Mesothelial cell of epicardium (in vitro differentiated cells): ENCODE measurements at regions not wholly inside any gene's neighbourhood (a gene's known extent, or its start where the extent isn't known, plus 50 kb on each side); places are given as distances from the start of the nearest gene placed in this dataset.

Experiments
- DNase-seq, 2 experiments: peaks; one replicate each; pipeline ENCODE4 v3.0.0; 2021; ENCODE audit warnings: low spot score in 2 of 2; ENCODE audit not compliant: unreplicated experiment in 2 of 2
- H3K27ac Mint-ChIP-seq: 2 replicates; pipeline ENCODE4 v1.8.0; 2021; ENCODE audit warnings: mixed read lengths
- H3K27me3 Mint-ChIP-seq: 2 replicates; pipeline ENCODE4 v1.8.0; 2021; ENCODE audit warnings: low read depth, mixed read lengths
- H3K36me3 Mint-ChIP-seq: 2 replicates; pipeline ENCODE4 v1.8.0; 2021; ENCODE audit warnings: mixed read lengths
- H3K4me1 Mint-ChIP-seq: 2 replicates; pipeline ENCODE4 v1.8.0; 2021; ENCODE audit warnings: mixed read lengths
- H3K4me3 Mint-ChIP-seq: 2 replicates; pipeline ENCODE4 v1.8.0; 2021; ENCODE audit warnings: mild to moderate bottlenecking, moderate library complexity, mixed read lengths
- H3K9me3 Mint-ChIP-seq: 2 replicates; pipeline ENCODE4 v1.8.0; 2021; ENCODE audit warnings: mixed read lengths
- TF ChIP-seq, protein P1 (sequence below): fragments of 200-600 bp; sonication (generic); IDR thresholded peaks from one replicate; pipeline ENCODE4 v1.5.0; 2021; ENCODE audit warnings: antibody characterized with exemption; ENCODE audit not compliant: unreplicated experiment

DNA sequence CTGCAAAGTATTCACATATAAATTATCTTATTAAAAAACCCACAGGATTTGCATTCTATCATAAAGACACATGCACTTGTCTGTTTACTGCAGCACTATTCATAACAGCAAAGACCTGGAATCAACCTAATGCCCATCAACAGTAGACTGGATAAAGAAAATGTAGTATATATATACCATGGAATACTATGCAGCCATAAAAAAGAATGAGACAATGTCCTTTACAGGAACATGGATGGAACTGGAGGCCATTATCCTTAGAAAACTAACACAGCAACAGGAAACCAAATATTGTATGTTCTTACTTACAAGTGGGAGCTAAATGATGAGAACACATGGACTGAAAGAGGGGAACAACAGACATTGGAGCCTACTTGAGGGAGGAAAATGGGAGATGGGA lies 97.0 kb downstream of the FAM217A start:
- H3K36me3 Mint-ChIP-seq, result peaks cover 13% of the 10 kb centered on the region
- H3K4me1 Mint-ChIP-seq, result peaks cover 12% of the 10 kb centered on the region
- no peaks in the 10 kb centered on the region for H3K27me3 Mint-ChIP-seq
- no peak overlapping the region for H3K27ac Mint-ChIP-seq
- H3K9me3 Mint-ChIP-seq, result peaks cover 4% of the 10 kb centered on the region
- TF ChIP-seq, protein P1, sequence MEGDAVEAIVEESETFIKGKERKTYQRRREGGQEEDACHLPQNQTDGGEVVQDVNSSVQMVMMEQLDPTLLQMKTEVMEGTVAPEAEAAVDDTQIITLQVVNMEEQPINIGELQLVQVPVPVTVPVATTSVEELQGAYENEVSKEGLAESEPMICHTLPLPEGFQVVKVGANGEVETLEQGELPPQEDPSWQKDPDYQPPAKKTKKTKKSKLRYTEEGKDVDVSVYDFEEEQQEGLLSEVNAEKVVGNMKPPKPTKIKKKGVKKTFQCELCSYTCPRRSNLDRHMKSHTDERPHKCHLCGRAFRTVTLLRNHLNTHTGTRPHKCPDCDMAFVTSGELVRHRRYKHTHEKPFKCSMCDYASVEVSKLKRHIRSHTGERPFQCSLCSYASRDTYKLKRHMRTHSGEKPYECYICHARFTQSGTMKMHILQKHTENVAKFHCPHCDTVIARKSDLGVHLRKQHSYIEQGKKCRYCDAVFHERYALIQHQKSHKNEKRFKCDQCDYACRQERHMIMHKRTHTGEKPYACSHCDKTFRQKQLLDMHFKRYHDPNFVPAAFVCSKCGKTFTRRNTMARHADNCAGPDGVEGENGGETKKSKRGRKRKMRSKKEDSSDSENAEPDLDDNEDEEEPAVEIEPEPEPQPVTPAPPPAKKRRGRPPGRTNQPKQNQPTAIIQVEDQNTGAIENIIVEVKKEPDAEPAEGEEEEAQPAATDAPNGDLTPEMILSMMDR, result no peak
- no peak for DNase-seq
- no peak overlapping the region for H3K4me3 Mint-ChIP-seq

DNA sequence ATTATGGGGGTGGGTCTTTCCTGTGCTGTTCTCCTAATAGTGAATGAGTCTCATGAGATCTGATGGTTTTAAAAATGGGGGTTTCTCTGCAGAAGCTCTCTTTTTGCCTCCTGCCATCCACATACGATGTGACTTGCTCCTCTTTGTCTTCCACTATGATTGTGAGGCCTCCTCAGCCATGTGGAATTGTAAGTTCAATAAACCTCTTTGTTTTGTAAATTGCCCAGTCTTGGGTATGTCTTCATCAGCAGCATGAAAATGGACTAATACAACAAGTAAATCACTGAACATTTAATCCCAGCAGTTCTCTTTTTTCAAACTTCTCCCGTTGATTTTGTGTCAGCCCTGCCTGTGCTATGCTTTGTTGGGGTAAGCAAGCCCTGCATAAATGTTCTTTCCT lies 95.2 kb downstream of the FAM217A start:
- Mint-ChIP-seq H3K9me3 (peaks cover 4% of the 10 kb centered on the region), H3K4me3 (no peak overlapping the region), H3K4me1 (peaks cover 16% of the 10 kb centered on the region), H3K36me3 (peaks cover 13% of the 10 kb centered on the region), H3K27me3 (no peaks in the 10 kb centered on the region), H3K27ac (no peak overlapping the region)
- TF ChIP-seq, protein P1, result no peak
- DNase-seq, result no peak

DNA sequence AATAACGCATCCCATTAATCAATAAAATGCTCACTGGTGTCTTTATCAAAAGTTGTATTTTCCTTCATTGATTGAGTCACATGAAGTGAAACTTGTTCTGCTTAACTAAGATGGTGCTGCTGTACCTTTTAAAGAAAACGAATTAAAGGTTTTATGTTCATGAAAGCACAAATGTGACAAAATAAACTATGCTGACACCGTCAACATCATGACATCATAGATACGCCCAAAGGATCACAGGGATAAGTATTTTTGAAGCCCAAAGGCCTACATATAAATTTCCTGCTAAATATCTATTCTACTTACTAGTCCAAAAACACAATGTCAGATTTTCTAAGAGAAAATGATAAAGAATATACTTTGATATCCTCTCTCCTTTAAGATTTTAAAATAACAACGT lies 94.4 kb downstream of the FAM217A start:
- TF ChIP-seq, protein P1, result no peak
- Mint-ChIP-seq H3K36me3 (peaks cover 13% of the 10 kb centered on the region), H3K4me3 (no peak overlapping the region), H3K27ac (no peak overlapping the region), H3K27me3 (no peaks in the 10 kb centered on the region), H3K9me3 (peaks cover 4% of the 10 kb centered on the region), H3K4me1 (peaks cover 19% of the 10 kb centered on the region)
- no peak for DNase-seq

DNA sequence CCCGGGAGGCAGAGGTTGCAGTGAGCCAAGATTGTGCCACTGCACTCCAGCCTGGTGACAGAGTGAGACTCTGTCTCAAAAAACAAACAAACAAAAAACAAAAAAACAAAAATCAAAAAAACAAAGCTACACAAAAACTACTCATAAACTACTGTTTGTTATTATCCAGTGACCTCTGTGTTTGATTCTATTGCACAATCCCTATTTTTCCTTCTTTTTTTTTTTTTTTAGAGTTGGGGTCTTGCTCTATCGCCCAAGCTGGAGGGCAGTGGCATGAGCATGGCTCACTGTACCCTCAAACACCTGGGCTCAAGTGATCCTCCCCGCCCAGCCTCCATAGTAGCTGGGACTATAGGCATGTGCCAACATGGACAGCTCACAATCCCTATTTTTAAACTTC lies 92.7 kb downstream of the FAM217A start:
- H3K4me3 Mint-ChIP-seq, result no peak overlapping the region
- TF ChIP-seq, protein P1, result no peak
- no peaks in the 10 kb centered on the region for H3K27me3 Mint-ChIP-seq
- H3K27ac Mint-ChIP-seq, result peak overlapping the region; percentile 70
- peaks cover 34% of the 10 kb centered on the region for H3K4me1 Mint-ChIP-seq
- H3K36me3 Mint-ChIP-seq, result peaks cover 13% of the 10 kb centered on the region
- no peak for DNase-seq
- H3K9me3 Mint-ChIP-seq, result peaks cover 4% of the 10 kb centered on the region

DNA sequence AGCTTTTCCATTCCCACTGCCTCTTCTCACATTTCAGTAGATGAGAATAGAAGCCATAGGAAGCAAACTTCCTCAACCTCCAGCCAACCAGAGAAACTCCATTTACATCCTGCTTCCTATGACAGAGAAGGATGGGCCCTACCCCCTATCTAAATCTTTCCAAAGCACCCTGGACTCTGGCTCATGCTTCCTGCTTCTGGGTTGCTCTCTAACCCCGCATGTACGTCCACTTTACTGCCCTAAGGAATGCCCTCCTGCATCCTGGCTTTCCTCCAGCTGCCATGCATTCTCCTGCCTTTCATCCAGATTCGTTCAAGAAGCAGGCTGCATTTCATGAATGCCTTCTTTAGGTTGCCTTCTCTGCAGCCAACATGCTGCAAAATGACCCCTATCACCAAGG lies 91.9 kb downstream of the FAM217A start:
- DNase-seq, result no peak
- H3K4me1 Mint-ChIP-seq, result peaks cover 42% of the 10 kb centered on the region
- H3K4me3 Mint-ChIP-seq, result no peak overlapping the region
- peak overlapping the region; percentile 70 for H3K27ac Mint-ChIP-seq
- peaks cover under 1% of the 10 kb centered on the region for H3K9me3 Mint-ChIP-seq
- peaks cover 9% of the 10 kb centered on the region for H3K36me3 Mint-ChIP-seq
- TF ChIP-seq, protein P1, result no peak
- H3K27me3 Mint-ChIP-seq, result no peaks in the 10 kb centered on the region

DNA sequence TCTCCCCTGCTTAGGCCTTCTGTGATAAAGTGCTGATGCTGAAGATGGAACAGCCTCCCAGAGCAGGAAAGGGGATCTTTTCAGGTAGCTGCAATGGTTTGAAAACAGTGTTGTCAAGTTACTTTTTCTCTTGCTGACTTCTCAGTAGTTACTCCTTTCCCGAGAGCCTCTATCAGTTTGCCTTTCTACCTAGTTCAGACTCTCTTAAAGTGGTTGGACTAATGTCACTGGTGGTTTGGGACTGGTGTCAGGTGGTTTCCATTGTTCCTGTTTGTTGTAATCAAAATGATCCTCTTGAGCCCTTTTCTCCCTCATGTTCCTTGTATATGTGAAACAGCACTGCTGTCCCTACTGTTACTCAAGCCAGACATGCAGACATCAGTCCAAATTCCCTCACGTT lies 91.4 kb downstream of the FAM217A start:
- Mint-ChIP-seq H3K27me3 (no peaks in the 10 kb centered on the region), H3K27ac (peak overlapping the region; percentile 70), H3K36me3 (peaks cover 6% of the 10 kb centered on the region), H3K4me3 (no peak overlapping the region), H3K9me3 (no peaks in the 10 kb centered on the region), H3K4me1 (peaks cover 47% of the 10 kb centered on the region)
- TF ChIP-seq, protein P1, result no peak
- DNase-seq, result no peak
